HFFc6 (cell line): ENCODE measurements at regions not wholly inside any gene's neighbourhood (a gene's known extent, or its start where the extent isn't known, plus 50 kb on each side); places are given as distances from the start of the nearest gene placed in this dataset.

Experiments
- DNase-seq: peaks from one replicate; pipeline ENCODE4 v3.0.0-alpha.2; 2018
- H3K27ac Mint-ChIP-seq: 2 replicates; pipeline ENCODE4 v1.8.0; 2020; ENCODE audit warnings: mild to moderate bottlenecking, mixed read lengths
- H3K27me3 Mint-ChIP-seq: 2 replicates; pipeline ENCODE4 v1.8.0; 2021; ENCODE audit warnings: mild to moderate bottlenecking, moderate library complexity, mixed read lengths; ENCODE audit not compliant: insufficient read depth
- H3K36me3 Mint-ChIP-seq: 2 replicates; pipeline ENCODE4 v1.8.0; 2021; ENCODE audit warnings: low read depth, mixed read lengths
- H3K4me1 Mint-ChIP-seq: 2 replicates; pipeline ENCODE4 v1.8.0; 2020; ENCODE audit warnings: low read depth, mixed read lengths
- H3K4me3 Mint-ChIP-seq: 2 replicates; pipeline ENCODE4 v1.8.0; 2020; ENCODE audit warnings: mild to moderate bottlenecking, moderate library complexity, mixed read lengths
- H3K9me3 Mint-ChIP-seq: 2 replicates; pipeline ENCODE4 v1.8.0; 2020; ENCODE audit warnings: mild to moderate bottlenecking, mixed read lengths
- CTCF ChIP-seq: fragments of 200-600 bp; sonication (generic); IDR thresholded peaks from 2 replicates; pipeline ENCODE4 v1.5.0; 2021; ENCODE audit warnings: antibody characterized with exemption, mild to moderate bottlenecking

DNA sequence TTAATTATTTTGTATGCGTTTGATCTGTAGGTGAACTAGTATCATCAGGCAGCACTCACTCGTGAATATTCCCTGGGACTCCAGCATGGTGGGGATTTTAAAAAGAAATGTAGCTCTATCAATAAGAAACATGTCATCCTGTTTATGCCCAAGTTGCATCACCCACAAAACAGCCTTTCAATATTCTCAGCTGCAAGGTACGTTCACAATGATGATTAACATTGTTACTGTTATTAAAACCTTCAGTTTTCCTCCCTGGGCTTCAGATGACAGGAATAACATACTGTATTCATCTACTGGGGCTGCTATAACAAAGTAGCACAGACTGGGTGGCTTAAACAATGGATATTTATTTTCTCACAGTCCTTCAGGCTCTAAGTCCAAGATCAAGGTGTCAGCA lies 87.9 kb upstream of the KLHL29 start:
- no peak for DNase-seq
- Mint-ChIP-seq H3K36me3 (no peaks in the 10 kb centered on the region), H3K4me3 (no peak overlapping the region), H3K27me3 (peaks cover 4% of the 10 kb centered on the region; the same call in 1 of the 2 replicates), H3K27ac (no peak overlapping the region), H3K9me3 (no peaks in the 10 kb centered on the region), H3K4me1 (peaks cover 25% of the 10 kb centered on the region)
- no peak for TF ChIP-seq CTCF

GRCh38 chr2:23298551-23298950 lies 86.4 kb upstream of the KLHL29 start:
- DNase-seq: no peak
- no peak for TF ChIP-seq CTCF
- Mint-ChIP-seq H3K9me3 (no peaks in the 10 kb centered on the region), H3K36me3 (no peaks in the 10 kb centered on the region), H3K27ac (no peak overlapping the region), H3K4me3 (no peak overlapping the region), H3K27me3 (peaks cover 4% of the 10 kb centered on the region; the same call in 1 of the 2 replicates), H3K4me1 (peaks cover 18% of the 10 kb centered on the region)

GRCh38 chr2:23299476-23300195 lies 85.3 kb upstream of the KLHL29 start:
- no peak for TF ChIP-seq CTCF
- H3K27ac Mint-ChIP-seq: no peak overlapping the region
- H3K4me1 Mint-ChIP-seq: peaks cover 7% of the 10 kb centered on the region
- H3K4me3 Mint-ChIP-seq: no peak overlapping the region
- H3K9me3 Mint-ChIP-seq: no peaks in the 10 kb centered on the region
- peaks cover 4% of the 10 kb centered on the region; the same call in 1 of the 2 replicates for H3K27me3 Mint-ChIP-seq
- H3K36me3 Mint-ChIP-seq: no peaks in the 10 kb centered on the region
- no peak for DNase-seq

DNA sequence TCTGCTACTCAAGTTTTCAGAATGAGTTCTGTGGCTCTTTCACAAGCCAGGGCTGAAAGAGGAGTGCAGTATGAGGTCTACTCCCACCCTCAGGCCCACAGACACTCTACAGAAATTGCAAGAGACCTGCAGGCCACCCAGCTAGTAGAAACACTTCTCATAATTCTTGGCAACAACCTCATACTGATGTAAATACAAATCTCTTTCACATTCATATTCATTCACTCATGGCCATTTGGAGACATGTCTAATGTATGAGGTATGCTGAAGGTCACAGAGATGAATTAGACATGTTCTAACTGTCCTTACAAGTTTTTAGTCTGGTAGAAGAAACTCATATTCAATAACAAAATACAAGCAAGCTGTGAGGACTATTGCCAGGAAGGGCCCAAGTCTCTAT lies 83.8 kb upstream of the KLHL29 start:
- Mint-ChIP-seq H3K4me1 (peaks cover 7% of the 10 kb centered on the region; the same call in 1 of the 2 replicates), H3K36me3 (no peaks in the 10 kb centered on the region), H3K27me3 (peaks cover 8% of the 10 kb centered on the region), H3K4me3 (no peak overlapping the region), H3K9me3 (no peaks in the 10 kb centered on the region), H3K27ac (no peak overlapping the region)
- no peak for TF ChIP-seq CTCF
- DNase-seq: peak; percentile 17

- Mint-ChIP-seq H3K4me3 (no peak overlapping the region), H3K27ac (no peak overlapping the region), H3K4me1 (peaks cover 7% of the 10 kb centered on the region; the same call in 1 of the 2 replicates), H3K9me3 (no peaks in the 10 kb centered on the region), H3K36me3 (no peaks in the 10 kb centered on the region), H3K27me3 (peaks cover 9% of the 10 kb centered on the region)
- no peak for TF ChIP-seq CTCF
- DNase-seq: no peak
Measured at GRCh38 chr2:23302591-23302990, 82.4 kb upstream of the KLHL29 start.
